ENCODE measurements at regions not wholly inside any gene's neighbourhood (a gene's known extent, or its start where the extent isn't known, plus 50 kb on each side); places are given as distances from the start of the nearest gene placed in this dataset.
"Not testable (repeated sequence)": the region's sequence is repeated elsewhere in the genome, so short reads cannot be mapped to it uniquely, and the experiment has no call there.

- TF ChIP-seq CTCF (IDR thresholded peaks at IDR 0.05; ENCODE audit: insufficient read depth, low read length, poor library complexity, severe bottlenecking); EZH2phosphoT487 (conservative IDR thresholded peaks at IDR 0.05; ENCODE audit: low read length): not testable (repeated sequence)
Observed at GRCh38 chr16:29297809-29298177, 108.7 kb downstream of the NPIPB11 start.
